Middle frontal gyrus (tissue), 1 donor: ENCODE measurements at regions not wholly inside any gene's neighbourhood (a gene's known extent, or its start where the extent isn't known, plus 50 kb on each side); places are given as distances from the start of the nearest gene placed in this dataset.
"Not testable (repeated sequence)": the region's sequence is repeated elsewhere in the genome, so short reads cannot be mapped to it uniquely, and the experiment has no call there.

Experiments used
- DNase-seq: peaks from one replicate; pipeline ENCODE4 v3.0.0-alpha.2; 2015; ENCODE audit warnings: low spot score; ENCODE audit errors: extremely low spot score

DNA sequence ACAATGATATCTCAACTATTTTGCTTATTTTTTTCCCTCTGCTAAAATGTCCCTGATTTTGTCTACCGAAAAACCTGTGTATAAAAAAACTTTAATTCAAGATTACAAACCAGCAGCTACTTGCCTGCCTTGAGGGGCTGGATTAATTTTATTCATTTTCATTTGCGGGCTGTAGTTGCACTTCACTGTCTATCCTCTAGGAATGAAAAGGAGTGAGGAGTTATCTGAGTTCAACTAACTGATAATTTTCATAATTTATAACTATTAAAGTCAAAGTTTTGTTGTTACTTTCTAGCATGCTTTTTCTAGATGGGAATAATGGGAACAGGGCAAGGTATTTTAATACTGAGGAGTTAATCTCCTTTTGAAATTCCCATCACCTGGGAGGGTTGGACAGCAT, 50.3 kb upstream of the AGTPBP1 start:
- not testable (repeated sequence) for DNase-seq

DNA sequence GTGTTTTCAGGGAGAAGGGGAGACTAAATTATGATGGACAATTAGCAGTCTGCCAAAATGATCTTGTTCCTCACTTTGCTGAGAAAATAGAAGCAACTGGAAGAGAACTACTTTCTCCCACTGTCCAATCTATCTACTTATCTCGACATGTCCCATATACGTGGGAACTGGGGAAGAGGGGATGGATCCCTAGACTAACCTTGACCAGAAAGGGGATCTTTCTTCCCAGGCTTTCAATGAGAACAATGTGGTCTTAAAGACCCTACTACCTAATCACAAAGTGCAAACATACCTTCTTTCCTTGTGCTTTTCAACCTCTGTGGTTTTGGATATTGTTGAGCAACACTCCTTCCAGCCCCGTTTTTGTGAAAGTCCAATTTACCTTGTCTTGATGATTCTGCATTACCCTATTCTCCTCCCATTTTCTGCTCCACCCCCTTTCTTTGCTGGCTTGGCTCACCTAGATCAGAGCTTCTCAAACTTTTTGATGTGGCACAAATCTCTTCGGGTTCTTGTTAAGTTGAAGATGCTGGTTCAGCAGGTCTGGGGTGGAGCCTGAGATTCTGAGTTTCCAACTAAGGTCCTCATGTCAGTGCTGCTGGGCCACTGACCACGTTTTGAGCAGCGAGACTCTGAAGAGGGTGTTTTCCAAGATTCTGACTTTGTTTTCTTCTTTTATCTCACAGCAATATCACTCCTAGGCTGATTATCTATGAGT, 61.4 kb upstream of the AGTPBP1 start:
- not testable (repeated sequence) for DNase-seq

DNA sequence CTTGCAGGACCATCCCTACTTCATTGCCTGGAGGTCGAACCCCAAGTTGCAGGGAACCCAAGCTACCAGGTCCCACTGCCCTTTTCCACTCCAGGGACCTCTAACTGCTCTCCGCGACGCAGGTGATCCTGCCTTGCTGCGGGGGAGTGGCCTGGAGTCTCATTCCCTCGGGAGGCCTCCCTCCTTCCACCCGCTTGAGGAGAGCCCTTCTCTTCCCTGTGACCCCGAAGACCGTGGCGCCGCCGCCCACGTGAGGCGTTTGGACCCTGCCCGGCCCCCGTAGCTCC, 63.0 kb upstream of the AGTPBP1 start:
- not testable (repeated sequence) for DNase-seq

DNA sequence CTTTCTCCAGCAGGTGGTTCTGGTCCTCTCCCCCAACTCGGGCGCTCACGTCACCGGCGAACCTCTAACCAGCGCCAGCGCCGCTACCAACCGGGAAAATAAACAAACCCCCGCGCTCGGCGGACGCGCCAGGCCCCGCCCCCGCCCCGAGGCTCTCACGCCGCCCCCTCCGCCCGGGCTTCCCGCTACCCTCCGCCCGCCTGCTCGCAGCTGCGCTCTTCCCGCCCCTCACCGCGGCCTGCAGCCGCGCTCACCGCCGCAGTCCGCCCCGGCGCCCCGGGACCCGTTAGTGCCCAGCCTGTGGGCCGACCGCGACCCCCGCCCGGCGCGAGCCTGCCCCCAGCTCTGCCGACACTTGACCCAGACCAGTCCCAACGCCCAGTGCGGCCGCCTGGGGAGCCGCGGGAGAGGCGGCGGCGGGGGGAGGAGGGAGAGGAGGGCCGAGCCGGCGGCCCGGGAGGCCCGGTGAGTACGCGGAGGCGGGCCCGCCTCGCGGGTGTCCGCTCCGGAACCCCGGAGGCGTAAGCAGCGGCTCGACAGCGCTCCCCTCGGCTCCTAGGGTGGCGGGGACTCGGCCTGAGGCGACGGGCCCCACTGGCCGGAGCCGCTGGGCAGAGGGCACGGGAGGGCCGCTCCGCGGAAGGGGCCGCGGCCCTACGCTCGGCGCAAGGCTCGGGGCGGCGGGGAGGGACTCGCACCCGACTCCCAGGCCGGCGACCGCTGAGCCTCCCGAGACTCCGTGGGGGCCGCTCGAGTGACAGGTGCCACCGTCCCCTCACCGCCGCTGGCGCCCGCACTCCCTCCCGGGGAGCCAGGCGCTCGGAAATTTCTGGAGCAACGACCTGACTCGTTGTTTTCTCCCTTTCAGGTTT, 63.6 kb upstream of the AGTPBP1 start:
- peak; percentile 44 for DNase-seq

DNA sequence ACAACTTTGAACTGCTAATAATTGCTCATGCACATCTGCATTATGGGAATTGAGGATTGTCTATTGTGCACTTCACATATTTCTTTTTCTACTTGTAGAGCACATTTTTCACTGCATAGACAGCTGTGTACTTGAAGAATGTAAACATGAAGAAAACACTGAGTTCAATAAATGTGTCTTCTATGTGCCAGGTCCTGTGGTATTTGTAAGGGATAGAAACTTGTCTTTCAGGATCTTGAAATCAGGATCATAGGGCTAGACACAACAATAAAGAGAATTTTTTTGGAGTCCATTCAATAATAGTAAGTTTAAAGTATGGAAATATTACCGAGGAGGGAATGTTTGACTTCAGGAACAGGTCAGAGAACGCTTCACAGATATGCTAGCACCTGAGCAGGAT, 66.6 kb upstream of the AGTPBP1 start:
- not testable (repeated sequence) for DNase-seq

DNA sequence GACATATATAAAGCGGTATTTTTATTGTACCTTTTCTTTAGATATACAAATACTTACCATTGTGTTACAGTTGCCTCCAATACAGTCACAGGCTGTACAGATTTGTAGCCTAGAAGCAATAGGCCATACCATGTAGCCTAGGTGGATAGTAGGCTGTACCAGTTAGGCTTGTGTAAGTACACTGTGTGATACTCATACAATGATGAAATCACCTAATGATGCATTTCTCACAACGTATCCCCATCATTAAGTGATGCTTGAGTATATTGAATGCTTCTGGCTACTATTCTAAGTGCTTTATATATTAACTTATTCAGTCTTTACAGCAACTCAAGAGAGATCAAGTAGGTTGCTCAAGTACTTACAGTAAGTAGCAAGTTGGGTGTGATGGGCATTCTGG, 71.6 kb upstream of the AGTPBP1 start:
- not testable (repeated sequence) for DNase-seq

DNA sequence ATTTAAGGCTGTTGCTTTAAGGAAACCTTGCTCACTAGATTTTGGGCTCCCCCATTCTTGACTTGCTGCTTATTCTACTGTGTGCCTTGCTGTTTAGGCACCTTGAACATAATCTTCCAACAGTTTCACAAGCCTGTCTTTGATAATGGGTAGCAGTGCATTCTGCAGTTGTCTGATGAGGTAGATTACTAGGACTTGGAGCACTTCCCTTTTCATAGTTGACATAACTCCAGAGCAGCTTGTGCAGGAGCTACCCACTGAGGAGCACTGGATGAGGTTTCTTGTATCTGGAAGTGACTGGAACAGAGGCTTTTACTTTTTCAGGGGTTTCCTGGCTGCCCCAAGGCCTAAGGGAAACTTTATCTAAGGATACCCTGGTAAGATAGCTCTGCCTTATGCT, 73.0 kb upstream of the AGTPBP1 start:
- not testable (repeated sequence) for DNase-seq

DNA sequence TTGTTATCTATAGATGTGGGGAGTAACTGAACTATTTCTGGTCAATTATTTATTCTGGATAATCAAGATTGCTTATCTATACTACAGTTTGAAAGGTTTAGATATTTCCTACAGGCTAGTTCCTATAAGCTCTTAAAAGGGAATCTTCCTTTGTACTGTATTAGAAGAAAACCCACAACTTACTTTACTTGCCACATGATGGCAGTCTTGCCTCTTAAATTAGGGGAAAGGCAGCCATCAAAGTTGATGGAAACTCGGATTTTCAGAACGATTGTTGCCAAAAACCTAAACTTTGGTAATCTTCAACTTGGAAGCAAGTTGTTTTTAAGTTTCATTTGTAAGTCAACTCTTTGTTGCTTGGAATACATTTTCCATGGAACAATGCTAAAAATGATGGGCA, 77.2 kb upstream of the AGTPBP1 start:
- not testable (repeated sequence) for DNase-seq

DNA sequence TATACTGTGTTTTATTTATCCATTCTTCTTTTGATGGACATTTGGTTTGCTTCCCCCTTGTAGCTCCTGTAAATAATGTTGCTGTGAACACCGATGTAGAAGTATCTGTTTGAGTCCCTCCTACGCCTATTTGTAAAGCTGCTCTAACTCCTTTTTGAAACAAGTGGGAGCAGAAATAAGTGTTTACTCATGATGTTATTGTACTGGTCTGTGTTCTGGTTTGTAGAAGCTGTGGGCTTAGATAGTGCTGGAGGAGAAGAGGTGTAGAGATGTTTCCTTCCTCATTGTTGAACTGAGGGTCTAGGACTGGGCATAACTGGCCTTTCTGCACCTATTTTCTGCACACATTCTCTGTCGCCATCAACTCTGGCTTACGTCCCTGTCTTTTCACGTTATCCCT, 78.8 kb upstream of the AGTPBP1 start:
- not testable (repeated sequence) for DNase-seq

DNA sequence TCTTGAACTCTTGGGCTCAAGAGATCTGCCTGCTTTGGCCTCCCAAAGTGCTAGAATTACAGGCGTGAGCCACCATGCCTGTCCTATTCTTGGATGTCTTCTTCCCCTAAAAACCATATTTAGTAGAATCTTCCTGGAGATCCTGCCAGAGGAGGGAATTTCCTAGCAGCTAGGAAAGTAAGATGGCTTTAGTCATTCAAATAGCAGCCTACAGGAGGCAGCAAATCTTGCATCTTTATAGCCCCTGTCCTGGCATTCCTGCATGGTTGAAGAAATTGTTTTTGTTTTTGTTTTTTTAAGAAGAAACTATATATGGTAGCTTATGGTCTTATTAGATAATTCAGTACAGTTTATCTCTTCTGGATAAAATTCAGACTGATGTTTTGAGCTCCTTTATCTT, 83.2 kb upstream of the AGTPBP1 start:
- DNase-seq = not testable (repeated sequence)

DNA sequence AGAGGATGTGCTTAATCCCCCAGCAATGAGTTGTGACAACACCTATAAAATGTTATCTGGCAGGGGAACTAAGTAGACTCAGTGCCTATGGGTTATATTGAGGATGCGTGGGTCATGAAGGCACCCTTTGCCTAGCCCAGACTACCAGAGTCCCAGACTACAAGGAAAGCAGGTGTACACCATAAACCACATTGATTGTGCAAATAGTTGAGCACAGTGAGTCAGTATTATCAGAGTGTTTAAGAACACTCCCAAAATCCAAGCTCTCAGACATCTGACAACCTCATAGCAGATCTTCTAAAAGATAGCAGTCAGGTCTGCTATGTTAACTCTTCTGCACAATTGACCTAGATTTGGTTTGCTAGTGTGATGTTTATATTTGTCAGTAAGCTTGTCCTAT, 92.8 kb upstream of the AGTPBP1 start:
- not testable (repeated sequence) for DNase-seq

DNA sequence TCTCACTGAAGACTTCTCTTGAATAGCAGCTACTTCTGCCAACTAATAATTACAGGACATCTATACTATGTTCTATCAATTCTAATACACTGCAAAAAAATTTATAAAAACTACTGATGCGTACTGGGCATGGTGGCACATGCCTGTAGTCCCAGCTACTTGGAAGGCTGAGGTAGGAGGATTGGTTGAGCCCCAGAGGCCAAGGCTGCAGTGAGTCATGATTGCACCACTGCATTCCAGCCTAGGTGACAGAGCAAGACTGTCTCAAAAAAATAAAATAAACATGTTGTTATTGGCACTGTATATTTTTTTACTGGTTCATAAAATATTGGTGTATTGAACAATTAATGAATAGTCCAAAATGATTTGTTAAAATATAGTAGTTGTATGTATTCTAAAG, 97.0 kb upstream of the NAA35 start:
- DNase-seq = not testable (repeated sequence)

DNA sequence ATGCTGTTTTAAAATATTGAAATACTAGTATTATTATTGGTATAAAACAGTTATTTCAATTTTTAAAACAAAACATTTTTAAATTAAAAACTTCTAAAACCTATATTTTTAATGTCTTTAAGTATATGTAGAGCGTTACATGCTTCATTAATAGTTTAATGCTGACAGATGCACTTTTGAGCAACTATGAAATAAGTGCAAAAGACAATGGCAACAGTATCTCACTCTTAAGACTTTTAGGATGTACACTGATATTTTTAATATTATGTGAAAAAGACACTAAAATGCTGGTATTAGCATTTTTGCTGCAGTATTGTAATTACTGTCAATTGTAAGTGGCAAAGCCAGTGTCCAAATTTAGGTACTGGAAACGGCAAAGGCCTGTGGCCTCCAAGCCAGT, 93.2 kb upstream of the NAA35 start:
- DNase-seq = not testable (repeated sequence)

DNA sequence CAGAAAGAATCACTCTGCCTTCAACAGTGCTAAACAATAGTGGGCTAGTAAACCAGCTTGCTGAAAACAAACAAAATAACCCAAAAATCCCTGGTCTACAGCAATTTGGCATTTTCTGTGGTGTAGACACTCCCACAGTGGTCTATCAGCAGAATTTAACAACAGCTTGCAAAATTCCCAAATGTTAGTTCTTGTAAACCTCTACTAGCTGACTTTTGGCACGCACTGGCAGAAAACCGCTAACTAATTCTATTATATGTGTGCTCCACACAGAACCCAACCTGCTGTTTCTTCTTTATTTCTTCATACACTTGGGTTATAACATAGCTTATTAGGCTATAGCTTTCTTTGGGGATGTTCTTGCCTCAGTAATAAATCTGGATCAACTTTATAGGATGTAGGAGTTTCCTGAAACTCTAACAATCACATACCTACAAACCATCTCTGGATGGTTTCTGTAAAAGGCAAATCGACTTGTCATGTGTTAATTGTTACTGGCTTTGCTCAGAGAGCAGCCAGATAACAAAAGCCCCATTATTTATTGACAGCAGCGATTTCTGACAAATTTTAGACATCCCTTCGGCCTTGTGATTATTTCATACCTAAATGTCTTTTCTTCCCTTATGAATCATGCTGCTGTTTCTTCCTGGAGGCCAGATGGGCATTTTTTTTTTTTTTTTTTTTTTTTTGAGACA, 82.7 kb upstream of the NAA35 start:
- DNase-seq = no peak

DNA sequence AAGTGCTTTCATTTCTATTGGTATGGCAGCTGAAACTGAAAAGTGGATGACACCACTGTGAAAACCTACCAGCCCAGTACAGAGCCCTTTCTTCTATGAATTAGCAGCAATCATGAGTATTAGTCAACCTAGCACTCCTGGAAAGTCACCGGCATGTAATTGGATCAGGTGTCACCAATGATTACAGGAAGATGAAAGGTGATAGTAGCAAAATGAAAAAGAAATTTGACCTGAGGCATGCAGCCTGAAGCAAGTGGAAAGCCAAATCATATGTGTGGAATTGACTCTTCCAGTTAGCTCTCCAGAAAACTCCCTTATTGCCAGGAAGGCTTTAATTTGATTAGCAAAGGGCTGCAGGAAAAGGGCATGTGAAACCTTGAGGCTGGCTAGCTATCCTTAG, 81.2 kb upstream of the NAA35 start:
- DNase-seq = no peak

DNA sequence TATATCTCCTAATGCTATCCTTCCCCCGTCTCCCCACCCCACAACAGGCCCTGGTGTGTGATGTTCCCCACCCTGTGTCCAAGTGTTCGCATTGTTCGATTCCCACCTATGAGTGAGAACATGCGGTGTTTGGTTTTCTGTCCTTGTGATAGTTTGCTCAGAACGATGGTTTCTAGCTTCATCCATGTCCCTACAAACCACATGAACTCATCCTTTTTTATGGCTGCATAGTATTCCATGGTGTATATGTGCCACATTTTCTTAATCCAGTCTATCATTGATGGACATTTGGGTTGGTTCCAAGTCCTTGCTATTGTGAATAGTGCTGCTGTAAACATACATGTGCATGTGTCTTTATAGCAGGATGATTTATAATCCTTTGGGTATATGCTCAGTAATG, 79.1 kb upstream of the NAA35 start:
- not testable (repeated sequence) for DNase-seq

DNA sequence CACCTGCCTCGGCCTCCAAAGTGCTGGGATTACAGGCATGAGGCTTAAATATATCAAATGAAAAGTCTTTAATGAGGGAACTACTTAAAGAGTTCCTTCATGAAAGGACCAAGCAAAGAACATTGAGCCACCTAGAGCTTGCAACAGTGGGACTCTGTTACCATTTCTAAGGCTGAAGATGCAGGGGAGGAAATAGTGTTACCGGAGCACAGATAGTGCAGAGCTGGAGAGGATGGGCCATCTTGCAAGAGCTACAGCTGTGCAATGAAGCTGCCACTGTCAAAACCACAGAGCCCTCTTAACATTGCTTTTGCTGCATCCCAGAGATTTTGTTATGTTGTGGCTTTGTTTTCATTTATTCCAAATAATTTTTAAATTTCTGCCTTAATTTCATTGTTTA, 77.1 kb upstream of the NAA35 start:
- no peak for DNase-seq

DNA sequence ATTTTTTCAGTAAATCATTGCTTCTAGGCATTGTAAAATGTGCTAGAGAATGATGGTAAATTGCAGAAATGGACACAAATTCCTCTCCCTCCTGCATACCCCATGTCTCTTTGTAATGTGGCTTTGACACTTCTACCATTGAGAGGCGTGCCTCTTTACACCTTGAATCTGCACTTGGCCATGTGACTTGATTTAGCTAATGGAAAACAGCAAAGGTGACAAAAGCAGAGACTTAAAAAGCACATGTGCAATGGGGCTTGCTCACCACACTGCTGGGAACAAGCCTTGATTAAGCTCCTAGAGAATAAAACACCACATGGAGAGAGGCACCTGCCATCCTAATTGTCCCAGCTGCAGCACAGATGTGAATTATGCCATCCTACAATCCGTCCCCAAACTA, 69.9 kb upstream of the NAA35 start:
- DNase-seq = no peak

DNA sequence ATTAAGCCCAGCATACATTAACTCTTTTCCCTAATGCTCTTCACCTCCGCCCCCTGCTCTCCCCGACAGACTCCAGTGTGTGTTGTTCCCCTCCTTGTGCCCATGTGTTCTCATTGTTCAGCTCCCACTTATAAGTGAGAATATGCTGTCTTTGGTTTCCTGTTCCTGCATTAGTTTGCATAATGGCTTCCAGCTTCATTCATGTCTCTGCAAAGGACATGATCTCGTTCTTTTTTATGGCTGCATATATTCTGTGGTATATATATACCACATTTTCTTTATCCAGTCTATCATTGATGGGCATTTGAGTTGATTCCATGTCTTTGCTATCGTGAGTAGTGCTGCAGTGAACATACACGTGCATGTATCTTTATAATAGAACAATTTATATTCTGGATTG, 69.3 kb upstream of the NAA35 start:
- not testable (repeated sequence) for DNase-seq

DNA sequence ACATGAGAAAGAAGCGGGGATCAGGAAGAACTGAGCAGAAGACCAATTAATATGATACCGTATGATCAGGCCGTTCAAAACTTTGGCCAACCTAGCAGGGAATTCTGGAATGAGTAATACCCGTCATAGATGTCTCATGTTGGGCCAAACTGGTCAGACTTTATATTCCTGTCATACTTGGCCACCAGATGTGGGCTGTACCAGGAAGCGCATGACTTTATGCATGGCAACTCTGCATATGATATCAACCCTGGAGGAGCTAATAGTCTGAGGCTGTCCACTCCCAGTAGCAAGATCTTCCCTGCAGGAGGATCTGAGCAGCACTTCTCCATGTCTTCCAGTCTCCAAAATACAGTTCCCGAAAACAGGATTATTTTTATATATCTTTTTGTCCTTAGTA, 68.5 kb upstream of the NAA35 start:
- DNase-seq = no peak

DNA sequence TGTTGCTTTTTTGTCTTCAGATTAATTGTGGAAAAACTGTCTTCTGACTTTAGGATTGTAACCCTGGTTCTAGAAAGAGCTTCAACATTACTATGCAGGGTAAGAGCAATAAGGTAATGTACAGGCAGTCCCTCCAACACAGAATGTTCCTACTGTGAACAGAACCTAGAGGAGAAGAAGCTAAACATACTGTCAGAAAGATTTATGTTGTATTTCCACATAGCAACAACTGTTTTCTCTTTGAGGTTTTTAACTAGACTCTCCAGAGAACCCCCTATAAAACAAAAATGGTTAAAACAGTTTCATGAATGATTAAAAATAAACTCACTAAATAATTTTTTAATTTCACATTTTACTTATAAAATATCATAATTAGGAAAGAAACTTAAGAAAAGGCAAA, 64.3 kb upstream of the NAA35 start:
- no peak for DNase-seq

DNA sequence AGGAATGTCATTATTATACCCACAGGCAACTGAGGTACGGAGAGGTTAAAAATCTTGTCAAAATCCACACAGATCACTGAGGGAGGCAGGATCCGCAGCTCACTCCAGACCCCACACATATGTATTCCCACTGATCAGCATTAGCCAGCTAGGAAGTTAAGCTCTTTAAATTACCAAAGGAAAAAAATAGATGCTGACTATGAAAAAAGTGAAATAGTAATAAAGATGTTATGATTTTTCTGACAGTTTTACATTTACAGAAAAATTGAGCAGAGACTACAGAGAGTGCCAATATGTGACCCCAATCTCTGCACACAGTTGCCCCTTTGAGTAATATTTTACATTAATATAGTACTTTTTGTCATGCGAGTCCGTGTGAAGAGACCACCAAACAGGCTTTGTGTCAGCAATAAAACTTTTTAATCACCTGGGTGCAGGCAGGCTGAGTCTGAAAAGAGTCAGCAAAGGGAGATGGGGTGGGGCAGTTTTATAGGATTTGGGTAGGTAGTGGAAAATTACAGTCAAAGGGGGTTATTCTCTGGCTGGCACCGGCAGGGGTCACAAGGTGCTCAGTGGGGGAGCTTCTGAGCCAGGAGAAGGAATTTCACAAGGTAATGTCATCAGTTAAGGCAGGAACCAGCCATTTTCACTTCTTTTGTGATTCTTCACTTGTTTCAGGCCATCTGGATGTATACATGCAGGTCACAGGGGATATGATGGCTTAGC, 61.9 kb upstream of the NAA35 start:
- DNase-seq = not testable (repeated sequence)
